Mesenchymal stem cell (in vitro differentiated cells and primary cell): ENCODE measurements at regions not wholly inside any gene's neighbourhood (a gene's known extent, or its start where the extent isn't known, plus 50 kb on each side); places are given as distances from the start of the nearest gene placed in this dataset.

Experiments
- DNase-seq: peaks from one replicate; pipeline ENCODE4 v3.0.0-alpha.2; 2013
- H2AFZ ChIP-seq: one replicate; pipeline ENCODE4 v1.6.1; 2013; ENCODE audit warnings: low read depth, mild to moderate bottlenecking, control low read depth, inconsistent platforms, low read length, moderate library complexity
- H2AK5ac ChIP-seq: 2 replicates; pipeline ENCODE4 v1.6.1; 2013; ENCODE audit warnings: low read length, moderate library complexity, mild to moderate bottlenecking, inconsistent platforms; ENCODE audit not compliant: severe bottlenecking
- H2BK120ac ChIP-seq: one replicate; pipeline ENCODE4 v1.6.1; 2013; ENCODE audit warnings: low read depth, mild to moderate bottlenecking, inconsistent platforms, low read length, moderate library complexity
- H2BK12ac ChIP-seq, 2 experiments: one replicate each; pipeline ENCODE4 v1.6.1; 2013; ENCODE audit warnings: inconsistent platforms in 2 of 2, low read length in 2 of 2, mild to moderate bottlenecking in 2 of 2, moderate library complexity in 2 of 2, control low read depth in 1 of 2
- H2BK15ac ChIP-seq: one replicate; pipeline ENCODE4 v1.6.1; 2013; ENCODE audit warnings: mild to moderate bottlenecking, low read depth, inconsistent platforms; ENCODE audit not compliant: poor library complexity, severe bottlenecking
- H2BK5ac ChIP-seq: 2 replicates; pipeline ENCODE4 v1.6.1; 2013; ENCODE audit warnings: low read depth, mild to moderate bottlenecking, low read length, control low read depth, inconsistent platforms; ENCODE audit not compliant: poor library complexity, severe bottlenecking
- H3K14ac ChIP-seq, 2 experiments: one replicate each; pipeline ENCODE4 v1.6.1; 2013; ENCODE audit warnings: inconsistent platforms in 2 of 2, low read length in 2 of 2, control low read depth in 1 of 2, mild to moderate bottlenecking in 1 of 2, moderate library complexity in 1 of 2
- H3K18ac ChIP-seq, 2 experiments: one replicate each; pipeline ENCODE4 v1.6.1; 2013; ENCODE audit warnings: inconsistent platforms in 2 of 2, low read length in 2 of 2, control low read depth in 1 of 2, low read depth in 1 of 2, mild to moderate bottlenecking in 1 of 2
- H3K23ac ChIP-seq, 2 experiments: one replicate each; pipeline ENCODE4 v1.6.1; 2013; ENCODE audit warnings: inconsistent platforms in 2 of 2, low read length in 2 of 2, mild to moderate bottlenecking in 2 of 2, moderate library complexity in 2 of 2, control low read depth in 1 of 2
- H3K27ac ChIP-seq: 2 replicates; pipeline ENCODE4 v1.5.1; 2013; ENCODE audit warnings: mild to moderate bottlenecking, moderate library complexity, low read length, control low read depth, inconsistent platforms; ENCODE audit not compliant: poor library complexity, severe bottlenecking
- H3K27me3 ChIP-seq, 2 experiments: 2 replicates each; pipeline versions ENCODE4 v1.6.1 to v1.7.0; 2013; ENCODE audit warnings: low read length in 2 of 2, mild to moderate bottlenecking in 2 of 2, moderate library complexity in 2 of 2, control low read depth in 1 of 2, inconsistent platforms in 1 of 2; ENCODE audit not compliant: control insufficient read depth in 1 of 2, insufficient read depth in 1 of 2
- H3K36me3 ChIP-seq, 2 experiments: 2 replicates each; pipeline versions ENCODE4 v1.6.1 to v1.7.0; 2013; ENCODE audit warnings: low read length in 2 of 2, control low read depth in 1 of 2, inconsistent platforms in 1 of 2, low read depth in 1 of 2, mild to moderate bottlenecking in 1 of 2; ENCODE audit not compliant: insufficient read depth in 2 of 2, control insufficient read depth in 1 of 2
- H3K4ac ChIP-seq, 2 experiments: one replicate each; pipeline ENCODE4 v1.6.1; 2013; ENCODE audit warnings: inconsistent platforms in 2 of 2, low read length in 2 of 2, mild to moderate bottlenecking in 2 of 2, moderate library complexity in 2 of 2, control low read depth in 1 of 2, low read depth in 1 of 2
- H3K4me1 ChIP-seq: 2 replicates; pipeline ENCODE4 v1.6.1; 2013; ENCODE audit warnings: low read depth, low read length, control low read depth; ENCODE audit not compliant: control insufficient read depth, insufficient read depth
- H3K4me2 ChIP-seq: 2 replicates; pipeline ENCODE4 v1.6.1; 2013; ENCODE audit warnings: low read length, mild to moderate bottlenecking, inconsistent platforms; ENCODE audit not compliant: poor library complexity, severe bottlenecking
- H3K4me3 ChIP-seq, 2 experiments: 2 replicates each; pipeline versions ENCODE4 v1.5.1 to v1.7.0; 2013; ENCODE audit warnings: low read length in 2 of 2, mild to moderate bottlenecking in 2 of 2, control low read depth in 1 of 2, low read depth in 1 of 2; ENCODE audit not compliant: insufficient read depth in 1 of 2
- H3K79me1 ChIP-seq: replicated peaks from 2 replicates; pipeline ENCODE4 v1.6.1; 2013; ENCODE audit warnings: mild to moderate bottlenecking, control low read depth, low read length, inconsistent platforms; ENCODE audit not compliant: poor library complexity, severe bottlenecking
- H3K9ac ChIP-seq: 2 replicates; pipeline ENCODE4 v1.7.0; 2013; ENCODE audit warnings: mild to moderate bottlenecking, low read length, moderate library complexity
- H3K9me3 ChIP-seq: 2 replicates; pipeline ENCODE4 v1.7.0; 2013; ENCODE audit warnings: mild to moderate bottlenecking, low read length; ENCODE audit not compliant: control insufficient read depth
- H4K8ac ChIP-seq: one replicate; pipeline ENCODE4 v1.6.1; 2013; ENCODE audit warnings: inconsistent platforms, mild to moderate bottlenecking, low read length, moderate library complexity
- H4K91ac ChIP-seq: one replicate; pipeline ENCODE4 v1.6.1; 2013; ENCODE audit warnings: mild to moderate bottlenecking, low read length, inconsistent platforms
- WGBS: methylation state at CpG from one replicate; pipeline ENCODE4 v1.1.7; 2013; ENCODE audit warnings: mixed read lengths; 5-methylcytosine and 5-hydroxymethylcytosine counted together

DNA sequence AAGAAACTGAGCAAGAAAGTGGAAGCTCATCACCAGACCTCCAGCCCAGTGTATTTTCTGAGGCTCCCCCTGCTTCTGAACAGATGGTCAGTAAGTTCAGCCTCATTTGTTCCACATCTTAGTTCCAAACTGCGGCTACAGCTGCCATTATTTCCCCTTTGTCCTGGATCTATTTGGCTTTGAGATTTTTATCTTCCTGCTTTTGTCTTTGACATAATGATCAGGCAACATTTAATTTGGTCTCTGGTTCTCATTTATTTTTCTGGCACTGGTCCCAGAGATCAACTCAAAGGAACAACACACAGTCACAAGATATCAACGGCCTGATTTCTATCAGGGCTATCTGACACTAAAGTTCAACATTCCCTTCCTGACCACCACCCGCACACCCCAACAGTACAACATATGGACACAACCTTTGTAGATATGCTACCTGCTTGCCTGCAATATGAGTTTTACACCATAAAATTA lies 137.5 kb downstream of the FAM76B start:
- Histone ChIP-seq H3K79me1 (no peaks in the 10 kb centered on the region), H4K91ac (no peak overlapping the region), H3K9ac (no peak overlapping the region), H2BK120ac (no peak overlapping the region), H3K23ac (no peak overlapping the region), H4K8ac (no peak overlapping the region), H2AK5ac (no peak overlapping the region), H2AFZ (no peak overlapping the region), H3K4me2 (no peak overlapping the region), H3K18ac (no peak overlapping the region), H2BK12ac (peak overlapping the region in 1 of 2 experiments; percentile 93), H2BK15ac (no peak overlapping the region), H3K4me1 (no peaks in the 10 kb centered on the region), H3K4me3 (no peak overlapping the region), H2BK5ac (no peak overlapping the region), H3K14ac (no peak overlapping the region), H3K9me3 (no peaks in the 10 kb centered on the region), H3K27me3 (no peaks in the 10 kb centered on the region), H3K36me3 (no peaks in the 10 kb centered on the region), H3K4ac (no peak overlapping the region), H3K27ac (no peak overlapping the region)
- no peak for DNase-seq
- WGBS, result 77% methylated on average over 3 of the region's 3 CpGs

DNA sequence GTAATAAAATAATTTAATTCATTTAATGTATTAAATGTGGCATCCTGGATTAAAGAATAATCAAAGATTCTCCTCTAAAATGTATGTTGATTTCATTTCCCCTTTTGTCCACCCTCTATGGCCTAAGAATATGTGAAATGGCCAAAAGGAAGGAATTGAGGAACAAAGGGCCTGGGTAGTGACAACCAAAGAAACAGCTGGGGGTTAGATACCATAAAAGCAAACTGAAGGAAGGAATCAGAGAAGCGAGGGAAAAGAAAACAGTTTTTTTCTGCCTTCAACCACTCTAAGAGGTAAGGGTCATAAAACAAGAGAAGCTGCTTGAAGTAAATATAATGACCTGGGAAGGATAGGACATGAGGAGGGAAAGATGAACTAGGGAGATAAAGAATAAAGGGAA lies 139.3 kb downstream of the FAM76B start:
- no peak overlapping the region for H2BK120ac ChIP-seq
- no peak overlapping the region for H3K4ac ChIP-seq
- H3K27me3 ChIP-seq, result no peaks in the 10 kb centered on the region
- H2AFZ ChIP-seq, result no peak overlapping the region
- no peak overlapping the region for H3K9ac ChIP-seq
- H3K18ac ChIP-seq, result no peak overlapping the region
- H3K36me3 ChIP-seq, result no peaks in the 10 kb centered on the region
- WGBS, result 33% methylated on average over 1 of the region's 1 CpG
- H3K4me2 ChIP-seq, result no peak overlapping the region
- no peak overlapping the region for H3K4me3 ChIP-seq
- DNase-seq, result no peak
- H3K79me1 ChIP-seq, result no peaks in the 10 kb centered on the region
- H4K91ac ChIP-seq, result no peak overlapping the region
- no peak overlapping the region for H3K23ac ChIP-seq
- H2AK5ac ChIP-seq, result no peak overlapping the region
- no peak overlapping the region for H3K14ac ChIP-seq
- H3K27ac ChIP-seq, result no peak overlapping the region
- H4K8ac ChIP-seq, result no peak overlapping the region
- H2BK12ac ChIP-seq, result no peak overlapping the region
- peaks cover 2% of the 10 kb centered on the region for H3K9me3 ChIP-seq
- H3K4me1 ChIP-seq, result no peaks in the 10 kb centered on the region
- H2BK15ac ChIP-seq, result no peak overlapping the region
- no peak overlapping the region for H2BK5ac ChIP-seq

DNA sequence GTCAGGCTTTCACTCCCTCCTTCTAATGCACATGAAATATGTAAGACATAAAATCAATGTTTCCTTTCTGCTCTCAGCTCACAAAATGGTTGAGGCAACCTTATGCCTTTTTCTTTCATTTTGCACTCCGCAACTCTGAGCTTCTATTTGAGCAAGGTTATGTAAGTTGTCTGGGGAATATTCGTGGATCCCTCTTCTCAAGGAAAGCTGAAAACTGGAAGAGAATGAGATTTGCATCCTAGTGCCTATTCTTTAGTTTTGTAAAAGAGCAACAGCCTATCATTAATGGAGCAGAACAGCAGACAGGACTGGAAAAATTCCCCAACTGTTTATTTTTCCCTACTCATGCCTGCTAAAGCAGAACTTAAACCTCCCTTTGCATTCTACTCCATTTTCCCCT lies 141.7 kb downstream of the FAM76B start:
- Histone ChIP-seq H4K8ac (no peak overlapping the region), H2BK12ac (no peak overlapping the region), H3K4me3 (peak overlapping the region in 1 of 2 experiments; percentile 20), H3K18ac (no peak overlapping the region), H3K23ac (no peak overlapping the region), H2AFZ (no peak overlapping the region), H3K9ac (peak overlapping the region; percentile 25), H3K4ac (no peak overlapping the region), H3K14ac (no peak overlapping the region), H3K27ac (no peak overlapping the region), H3K4me1 (no peaks in the 10 kb centered on the region), H3K9me3 (peaks cover 2% of the 10 kb centered on the region), H2BK120ac (no peak overlapping the region), H2AK5ac (no peak overlapping the region), H3K79me1 (no peaks in the 10 kb centered on the region), H3K27me3 (no peaks in the 10 kb centered on the region), H2BK5ac (no peak overlapping the region), H2BK15ac (no peak overlapping the region), H3K4me2 (no peak overlapping the region), H4K91ac (no peak overlapping the region), H3K36me3 (no peaks in the 10 kb centered on the region)
- WGBS, result 75% methylated on average over 2 of the region's 2 CpGs
- DNase-seq, result peak; percentile 10

DNA sequence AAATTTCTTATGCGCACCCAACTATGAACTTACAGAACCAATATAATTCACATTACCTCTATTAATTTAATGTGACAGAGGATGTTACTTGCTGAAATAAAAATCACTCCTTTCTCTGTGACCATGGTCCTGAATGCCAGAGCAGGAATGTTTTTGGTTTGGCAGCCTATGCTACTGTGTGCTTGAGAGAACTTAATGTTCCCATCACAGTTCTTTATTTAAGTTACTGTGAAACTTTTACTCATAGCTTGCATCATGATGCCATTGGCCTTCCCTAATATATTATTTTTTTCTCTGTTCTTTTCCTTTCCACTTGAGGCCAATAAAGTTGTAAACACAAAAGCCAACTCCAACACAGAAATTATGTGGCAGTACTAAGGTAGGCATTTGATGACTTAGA lies 142.2 kb downstream of the FAM76B start:
- Histone ChIP-seq H2AFZ (no peak overlapping the region), H3K4me1 (no peaks in the 10 kb centered on the region), H3K18ac (no peak overlapping the region), H3K9ac (peak overlapping the region; percentile 25), H2AK5ac (no peak overlapping the region), H2BK12ac (no peak overlapping the region), H3K27me3 (no peaks in the 10 kb centered on the region), H4K91ac (no peak overlapping the region), H3K4me3 (peak overlapping the region in 1 of 2 experiments; percentile 20), H3K4me2 (no peak overlapping the region), H3K9me3 (peaks cover 2% of the 10 kb centered on the region), H4K8ac (no peak overlapping the region), H2BK15ac (no peak overlapping the region), H3K27ac (no peak overlapping the region), H3K36me3 (no peaks in the 10 kb centered on the region), H3K14ac (no peak overlapping the region), H2BK120ac (no peak overlapping the region), H3K79me1 (no peaks in the 10 kb centered on the region), H3K23ac (no peak overlapping the region), H2BK5ac (no peak overlapping the region), H3K4ac (no peak overlapping the region)
- no CpG with 5 or more reads among the region's 1 CpG for WGBS
- peak; percentile 32 for DNase-seq
